CD4-positive, alpha-beta T cell treated with Interleukin-10 for 1 hour (primary cell): ENCODE measurements at regions not wholly inside any gene's neighbourhood (a gene's known extent, or its start where the extent isn't known, plus 50 kb on each side); places are given as distances from the start of the nearest gene placed in this dataset.

Experiments used
- DNase-seq: peaks from one replicate; pipeline ENCODE4 v3.0.0-alpha.2; 2020

DNA sequence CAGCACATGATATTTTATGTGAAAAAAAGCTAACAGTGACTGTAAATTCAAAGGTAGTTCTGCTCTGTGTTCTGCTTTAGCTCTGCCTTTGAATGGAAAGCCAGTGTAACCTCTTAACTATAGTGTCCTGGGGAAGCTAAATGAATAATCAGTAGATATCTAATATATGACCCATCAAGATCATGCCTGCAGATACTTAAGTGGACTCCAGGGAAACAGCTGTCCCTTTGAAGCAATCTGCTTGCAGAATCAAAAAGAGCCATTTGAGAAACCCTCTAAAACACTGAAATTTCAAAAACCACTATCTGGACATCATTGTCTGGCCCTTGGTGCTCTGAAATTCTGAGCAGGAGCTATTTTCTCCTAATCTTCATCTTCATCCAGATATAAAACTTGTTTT lies 104.2 kb upstream of the ADGRL4 start:
- no peak for DNase-seq

DNA sequence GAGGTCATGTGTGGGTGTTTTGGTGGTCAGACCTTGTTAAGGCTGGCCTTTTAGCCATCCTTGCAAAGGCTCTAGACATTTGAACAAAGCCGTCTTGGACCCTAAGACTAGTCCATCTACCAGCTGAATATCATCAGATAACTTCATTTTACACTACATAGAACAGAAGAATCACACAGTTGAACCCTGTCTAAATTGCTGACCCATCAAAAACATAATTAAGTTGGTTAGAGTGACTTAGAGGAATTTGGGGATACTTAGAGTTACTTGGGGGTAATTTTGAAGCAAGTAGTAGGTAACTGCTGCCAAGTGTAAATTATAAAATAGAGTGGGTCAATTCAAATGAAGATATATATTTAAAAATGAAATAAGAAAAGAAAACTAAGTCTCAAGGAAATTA lies 102.9 kb upstream of the ADGRL4 start:
- DNase-seq = no peak

DNA sequence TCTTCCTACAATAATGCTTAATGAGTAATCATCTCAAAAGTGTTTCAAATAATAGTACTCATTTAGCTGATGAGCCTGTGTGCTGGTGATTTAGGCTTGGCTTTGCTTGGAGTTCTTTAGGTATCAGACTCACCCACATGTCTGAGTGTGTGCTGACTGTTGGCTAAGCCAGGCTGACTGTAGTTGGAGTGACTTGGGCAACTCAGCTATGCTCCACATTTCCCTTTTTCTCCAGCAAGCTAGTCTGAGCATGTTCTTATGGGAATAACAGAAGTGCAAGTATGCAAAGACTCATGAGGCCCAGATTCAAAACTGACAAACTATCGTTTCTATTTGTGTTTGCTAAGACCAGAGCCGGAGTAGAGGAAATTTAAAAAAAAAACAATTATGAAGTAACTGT lies 99.0 kb upstream of the ADGRL4 start:
- DNase-seq = no peak

DNA sequence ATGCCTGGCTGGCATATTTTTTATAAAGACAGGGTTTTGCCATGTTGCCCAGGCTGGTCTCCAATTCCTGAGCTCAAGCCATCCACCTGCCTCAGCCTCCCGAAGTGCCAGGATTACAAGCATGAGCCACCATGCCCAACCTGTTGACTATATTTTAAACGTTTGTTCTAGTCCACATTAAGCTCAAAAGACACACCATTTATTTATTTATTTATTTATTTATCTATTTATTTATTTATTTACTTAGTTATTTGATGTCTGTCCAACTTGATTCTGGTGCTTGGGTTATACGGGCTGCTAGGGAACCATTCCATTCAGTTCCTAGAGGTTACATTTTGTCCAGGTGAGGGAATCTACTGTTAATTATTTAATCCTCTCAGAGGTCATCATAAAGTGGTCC lies 98.1 kb upstream of the ADGRL4 start:
- DNase-seq = no peak

DNA sequence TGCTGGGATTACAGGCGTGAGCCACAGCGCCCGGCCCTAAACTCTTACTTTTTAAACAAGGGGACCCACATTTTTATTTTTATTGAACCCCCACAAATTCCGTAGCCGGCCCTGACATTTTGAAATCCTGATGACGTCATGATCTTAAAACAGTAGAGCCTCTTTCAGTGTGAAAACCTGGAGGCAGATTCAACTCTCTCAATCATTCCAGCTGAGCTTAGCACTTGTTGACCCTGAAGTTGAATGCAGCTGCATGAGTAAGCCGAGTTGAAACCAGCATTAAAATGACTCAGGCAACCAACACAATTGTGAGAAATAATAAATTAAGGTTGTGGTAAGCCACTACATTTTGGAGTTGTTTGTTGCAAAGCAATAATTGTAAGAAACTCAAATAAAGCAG lies 93.9 kb upstream of the ADGRL4 start:
- DNase-seq = no peak

DNA sequence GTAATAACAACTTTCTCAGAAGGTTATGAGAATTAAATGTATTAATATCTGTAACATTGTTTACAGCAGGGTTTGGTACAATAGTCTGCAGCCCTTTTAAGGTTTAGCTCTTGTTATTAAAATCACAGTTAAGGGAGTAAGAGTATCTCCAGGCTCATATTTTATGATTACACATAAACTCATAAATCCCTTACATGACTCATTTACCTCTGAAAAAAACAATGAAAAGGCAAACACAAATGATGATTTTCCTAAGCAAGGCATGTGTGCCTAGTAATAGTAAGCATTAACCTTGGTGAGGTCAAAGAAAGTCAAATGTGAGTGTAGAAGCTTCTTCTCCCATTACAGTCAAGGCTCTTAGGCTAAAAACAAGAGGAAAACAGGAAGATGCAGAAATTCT lies 84.5 kb upstream of the ADGRL4 start:
- DNase-seq = no peak

DNA sequence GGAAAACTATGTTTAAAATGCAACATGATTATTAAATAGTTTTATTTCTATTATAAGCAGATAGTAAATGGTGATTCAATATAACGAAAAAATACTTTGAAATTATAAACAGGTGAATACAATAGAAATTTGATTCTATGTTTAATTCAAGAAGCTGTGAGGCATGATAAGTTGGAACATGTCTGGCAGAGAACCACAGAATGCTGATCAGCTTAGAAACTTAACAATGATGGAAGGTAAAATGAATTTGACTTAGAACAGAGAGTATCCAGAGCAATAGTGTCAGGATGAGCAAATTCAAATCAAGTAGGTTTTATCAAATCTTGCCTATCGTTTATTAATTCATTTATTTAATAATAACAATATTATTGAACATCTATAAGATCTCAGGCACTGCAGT lies 83.4 kb upstream of the ADGRL4 start:
- DNase-seq = no peak

DNA sequence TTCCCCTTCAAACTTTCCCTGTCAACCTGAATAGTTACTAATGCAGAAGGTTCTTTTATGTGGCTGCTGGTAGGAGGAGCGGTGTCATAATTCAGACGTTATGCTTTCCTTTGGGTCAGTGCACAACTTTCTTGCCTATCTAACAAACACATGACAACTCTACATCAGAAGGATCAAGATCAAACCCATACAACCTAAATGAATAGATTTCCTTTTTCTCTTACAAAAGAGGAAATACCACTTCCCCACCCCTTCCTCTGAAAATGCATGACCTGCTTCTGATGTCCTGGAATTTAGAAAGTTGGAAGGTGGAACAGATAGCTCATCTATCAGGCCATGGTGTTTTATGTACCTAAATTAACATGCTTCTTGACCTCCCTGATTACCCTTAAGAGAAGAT lies 75.7 kb upstream of the ADGRL4 start:
- no peak for DNase-seq

DNA sequence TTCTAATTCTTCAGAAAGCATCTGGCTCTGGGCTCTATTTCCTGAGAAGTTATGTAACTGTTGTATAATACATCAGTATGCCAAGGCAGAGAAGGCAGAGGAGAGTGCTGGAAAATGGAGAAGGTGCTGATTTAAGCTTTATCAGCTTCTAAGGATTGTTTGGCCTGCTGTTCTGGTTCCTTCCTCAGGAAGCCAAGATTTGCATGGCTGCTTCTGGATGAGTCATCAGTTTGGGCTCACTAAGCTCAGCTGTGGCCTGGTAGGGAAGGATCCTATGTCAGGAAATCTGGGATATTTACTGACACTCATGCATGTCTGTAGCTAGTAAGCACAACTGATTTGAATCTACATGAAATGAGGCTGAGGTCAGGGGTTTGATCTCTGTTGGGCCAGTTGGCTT lies 73.2 kb upstream of the ADGRL4 start:
- no peak for DNase-seq

DNA sequence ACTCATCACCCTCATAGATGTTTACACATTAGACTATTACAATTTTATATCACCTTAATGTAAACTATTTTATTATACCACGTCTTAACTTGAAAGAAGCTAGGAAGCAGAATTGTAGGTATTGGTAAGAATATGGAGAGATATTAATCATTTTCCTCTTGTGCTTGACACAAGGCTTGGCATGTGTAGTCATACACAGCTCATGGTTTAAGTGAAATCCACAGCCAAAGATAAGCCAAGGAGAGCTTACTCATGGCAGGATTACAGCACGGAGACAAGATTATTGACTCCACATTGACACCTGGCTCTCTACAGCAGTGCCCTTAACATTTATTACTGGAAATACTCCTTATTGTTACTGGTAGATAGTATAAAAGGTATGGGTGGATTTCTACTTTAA lies 68.4 kb upstream of the ADGRL4 start:
- no peak for DNase-seq

DNA sequence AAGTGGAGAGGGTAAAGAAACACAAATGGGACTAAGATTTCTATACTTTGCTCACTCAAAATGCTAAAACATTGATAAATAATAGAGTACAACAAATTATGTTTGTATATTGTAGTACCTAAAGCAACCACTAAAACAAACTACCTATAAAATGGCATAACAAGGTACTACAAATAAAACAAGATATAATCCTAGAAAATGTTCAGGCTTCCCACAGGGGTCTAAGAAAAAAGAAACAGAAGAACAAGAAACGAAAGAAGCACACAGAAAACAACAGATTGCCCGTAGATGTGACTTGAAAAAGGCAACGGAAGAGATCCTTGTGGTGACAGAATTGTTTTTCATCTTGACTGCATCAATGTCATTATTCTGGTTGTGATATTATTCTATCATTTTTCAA lies 63.3 kb upstream of the ADGRL4 start:
- DNase-seq = no peak

DNA sequence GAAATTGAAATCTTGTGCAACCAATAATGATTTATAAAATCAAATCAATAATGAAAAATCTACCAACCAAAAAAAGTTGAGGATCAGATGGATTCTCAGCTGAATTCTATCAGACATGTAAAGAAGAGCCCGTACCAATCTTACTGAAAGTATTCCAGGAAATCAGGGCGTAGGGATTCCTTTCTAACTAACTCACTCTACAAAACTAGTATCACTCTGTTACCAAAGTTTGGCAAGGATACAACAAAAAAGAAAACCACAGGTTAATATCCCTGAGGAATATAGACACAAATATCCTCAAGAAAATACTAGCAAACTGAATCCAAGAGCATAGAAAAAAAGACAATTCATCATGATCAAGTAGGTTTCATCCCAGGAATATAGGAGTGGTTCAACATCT lies 52.8 kb upstream of the ADGRL4 start:
- no peak for DNase-seq
